Heart left ventricle (tissue), 13 donors: ENCODE measurements at regions not wholly inside any gene's neighbourhood (a gene's known extent, or its start where the extent isn't known, plus 50 kb on each side); places are given as distances from the start of the nearest gene placed in this dataset.

ENCODE experiments used
- POLR2A ChIP-seq, 2 donors: fragments of 450-650 bp; IDR thresholded peaks; one replicate each; pipeline ENCODE4 v1.6.1; 2017; ENCODE audit warnings: antibody characterized with exemption in 2 of 2, mild to moderate bottlenecking in 2 of 2, moderate library complexity in 2 of 2
- TF ChIP-seq, protein P1 (sequence below), 12 donors: fragments of 200-600 bp; sonication (generic) in 4 of 12; IDR thresholded peaks; one replicate each; pipeline versions ENCODE4 v1.5.0 to v1.8.0; 2018 to 2022; ENCODE audit warnings: antibody characterized with exemption in 12 of 12, mild to moderate bottlenecking in 5 of 12
- donor health status: ischemic (EF 13 %, LVEDD 7.1; RV severe dilation, severe dysfunction).
- donor health status: DM: no; HTN: yes; CAD: no.
- donor health status: DM: no; HTN: no; CAD: no.
- donor health status: ischemic (EF 25% LVEDD 6.9; RV normal size, moderate dysfunction).
- donor health status: ischemic (EF 25% LVEDD 5.7; RV mildly dilated, moderate dysfunction).
- donor health status: ischemic (EF 35%, LVEDD 5.7; RV mildly dilated, moderate dysfunction).
- donor health status: nonischemic (EF 11% LVEDD 7.7; RV severe dilation, severe dysfunction).
- donor health status: DM: yes; HTN: yes; CAD: no.
- donor health status: PGD.
- donor health status: ischemic (EF 29% LVEDD 5.4; RV normal size, mild dysfunction).
- donor health status: nonischemic (EF 23%, LVEDD 6.1; RV moderate dilation, normal function).

- TF ChIP-seq, protein P1, sequence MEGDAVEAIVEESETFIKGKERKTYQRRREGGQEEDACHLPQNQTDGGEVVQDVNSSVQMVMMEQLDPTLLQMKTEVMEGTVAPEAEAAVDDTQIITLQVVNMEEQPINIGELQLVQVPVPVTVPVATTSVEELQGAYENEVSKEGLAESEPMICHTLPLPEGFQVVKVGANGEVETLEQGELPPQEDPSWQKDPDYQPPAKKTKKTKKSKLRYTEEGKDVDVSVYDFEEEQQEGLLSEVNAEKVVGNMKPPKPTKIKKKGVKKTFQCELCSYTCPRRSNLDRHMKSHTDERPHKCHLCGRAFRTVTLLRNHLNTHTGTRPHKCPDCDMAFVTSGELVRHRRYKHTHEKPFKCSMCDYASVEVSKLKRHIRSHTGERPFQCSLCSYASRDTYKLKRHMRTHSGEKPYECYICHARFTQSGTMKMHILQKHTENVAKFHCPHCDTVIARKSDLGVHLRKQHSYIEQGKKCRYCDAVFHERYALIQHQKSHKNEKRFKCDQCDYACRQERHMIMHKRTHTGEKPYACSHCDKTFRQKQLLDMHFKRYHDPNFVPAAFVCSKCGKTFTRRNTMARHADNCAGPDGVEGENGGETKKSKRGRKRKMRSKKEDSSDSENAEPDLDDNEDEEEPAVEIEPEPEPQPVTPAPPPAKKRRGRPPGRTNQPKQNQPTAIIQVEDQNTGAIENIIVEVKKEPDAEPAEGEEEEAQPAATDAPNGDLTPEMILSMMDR (IDR thresholded peaks at IDR 0.05) = no peak
- TF ChIP-seq POLR2A (IDR thresholded peaks at IDR 0.05) = no peak
These were observed 204.8 kb upstream of the ADAMTS5 start for GRCh38 chr21:27171707-27172106.
